ENCODE measurements at regions not wholly inside any gene's neighbourhood (a gene's known extent, or its start where the extent isn't known, plus 50 kb on each side); places are given as distances from the start of the nearest gene placed in this dataset.

DNA sequence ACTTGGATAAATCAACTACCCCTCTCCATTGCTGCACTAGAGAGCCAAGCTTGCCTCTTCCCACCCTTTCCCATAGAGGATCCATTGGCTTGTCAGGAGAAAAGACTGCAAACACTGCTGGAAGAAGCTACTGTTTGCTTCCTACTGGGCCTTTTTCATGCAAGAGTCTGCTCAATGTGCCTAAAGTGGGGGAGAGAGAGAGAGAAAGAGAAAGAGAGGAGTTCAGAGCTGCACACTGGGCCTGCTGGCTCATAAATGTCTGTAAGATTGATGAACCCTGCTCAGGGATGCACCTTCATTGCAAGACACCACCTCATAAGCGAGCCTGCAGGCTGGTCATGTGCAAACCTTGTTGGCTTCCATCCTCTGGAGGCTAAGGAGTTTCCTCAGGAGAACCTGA is 269.4 kb downstream of the ZNF608 start:
- ATAC-seq (no peak), DNase-seq (no peak)
- H3K4me3 ChIP-seq (ENCODE audit: low read length), result no peak overlapping the region
- H3K27me3 ChIP-seq (ENCODE audit: control insufficient read depth, insufficient read depth), result no peaks in the 10 kb centered on the region
- no peak overlapping the region for H3K27ac ChIP-seq (ENCODE audit: low read length)
- intact Hi-C loops (cut with DNase I), result no loop called here
- WGBS, result 91% methylated on average over 1 of the region's 1 CpG
- H3K4me1 ChIP-seq (ENCODE audit: control insufficient read depth, insufficient read depth, low read length), result peaks cover 1% of the 10 kb centered on the region
- no peaks in the 10 kb centered on the region for H3K9me3 ChIP-seq (ENCODE audit: control insufficient read depth, low read length)

DNA sequence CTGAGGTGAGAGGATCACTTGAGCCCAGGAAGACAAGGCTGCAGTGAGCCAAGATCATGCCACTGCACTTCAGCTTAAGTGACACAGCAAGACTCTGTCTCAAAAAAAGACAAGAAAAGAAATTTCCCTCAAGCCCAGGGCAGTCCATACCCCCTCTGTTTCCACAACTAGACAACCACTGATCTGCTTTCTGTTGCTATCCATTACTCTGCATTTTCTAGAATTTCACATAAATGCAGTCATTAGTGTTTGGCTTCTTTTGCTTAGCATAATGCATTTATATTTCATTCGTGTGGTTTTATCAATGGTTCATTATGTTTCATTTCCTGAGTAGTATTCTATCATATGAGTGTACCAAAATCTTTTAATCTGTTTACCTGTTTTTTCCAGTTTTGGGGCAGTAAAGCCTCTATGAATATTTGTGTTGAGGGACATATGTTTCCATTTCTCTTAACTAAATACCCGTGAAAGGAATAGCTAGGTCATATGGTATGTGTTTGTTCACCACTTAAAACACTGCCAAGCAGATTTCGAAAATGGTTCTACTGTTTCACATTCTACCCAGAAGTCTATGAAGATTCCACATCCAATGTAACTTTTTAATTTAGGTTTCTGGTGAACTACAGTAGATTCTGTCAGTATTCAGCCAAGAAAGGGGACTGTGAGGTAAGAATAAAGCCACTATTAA is 271.8 kb downstream of the ZNF608 start:
- intact Hi-C loops (cut with DNase I), result no loop called here
- Histone ChIP-seq H3K4me3 (ENCODE audit: low read length) (no peak overlapping the region), H3K27ac (ENCODE audit: low read length) (no peak overlapping the region), H3K27me3 (ENCODE audit: control insufficient read depth, insufficient read depth) (no peaks in the 10 kb centered on the region), H3K4me1 (ENCODE audit: control insufficient read depth, insufficient read depth, low read length) (peaks cover 1% of the 10 kb centered on the region), H3K9me3 (ENCODE audit: control insufficient read depth, low read length) (no peaks in the 10 kb centered on the region)
- DNase-seq (no peak), ATAC-seq (no peak)
- WGBS, result 69% methylated on average over 3 of the region's 3 CpGs

DNA sequence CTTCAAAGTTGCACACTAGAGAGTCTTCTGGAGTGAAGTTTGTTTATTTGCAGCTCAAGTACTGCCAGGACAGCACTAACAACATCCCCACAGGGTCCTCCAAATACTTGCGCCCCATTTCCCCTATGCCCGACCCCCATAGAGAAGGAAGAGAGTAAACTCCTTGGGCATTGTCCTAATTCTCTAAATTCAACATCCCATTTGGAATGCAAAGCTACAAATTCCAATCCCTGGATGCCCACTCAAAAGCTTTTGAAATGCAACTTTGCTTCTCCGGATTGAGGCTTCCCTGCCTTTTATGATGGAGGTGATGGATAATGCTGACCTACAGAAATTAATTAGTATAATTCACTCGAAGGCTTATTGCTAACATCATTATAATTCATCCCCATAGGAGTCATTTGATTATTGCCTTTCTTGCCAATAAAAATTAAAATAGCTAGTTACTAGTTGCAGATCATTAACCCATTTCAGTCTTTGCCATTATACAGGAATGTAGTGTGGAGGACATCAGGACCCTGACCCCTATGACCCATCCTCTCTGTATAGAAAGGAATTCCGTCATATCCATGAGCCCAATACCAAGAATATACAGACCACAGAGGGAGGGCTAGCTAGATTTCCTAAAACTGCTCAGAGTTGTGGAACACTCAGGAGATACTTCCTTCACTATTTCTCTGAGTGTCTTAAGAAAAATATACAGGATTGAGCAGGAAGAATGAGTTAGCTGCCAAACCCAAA is 277.6 kb downstream of the ZNF608 start:
- Histone ChIP-seq H3K4me1 (ENCODE audit: control insufficient read depth, insufficient read depth, low read length) (no peaks in the 10 kb centered on the region), H3K4me3 (ENCODE audit: low read length) (no peak overlapping the region), H3K9me3 (ENCODE audit: control insufficient read depth, low read length) (no peaks in the 10 kb centered on the region), H3K27ac (ENCODE audit: low read length) (no peak overlapping the region), H3K27me3 (ENCODE audit: control insufficient read depth, insufficient read depth) (no peaks in the 10 kb centered on the region)
- WGBS, result 89% methylated on average over 5 of the region's 5 CpGs
- intact Hi-C loops (cut with DNase I), result no loop called here
- ATAC-seq (no peak), DNase-seq (no peak)

DNA sequence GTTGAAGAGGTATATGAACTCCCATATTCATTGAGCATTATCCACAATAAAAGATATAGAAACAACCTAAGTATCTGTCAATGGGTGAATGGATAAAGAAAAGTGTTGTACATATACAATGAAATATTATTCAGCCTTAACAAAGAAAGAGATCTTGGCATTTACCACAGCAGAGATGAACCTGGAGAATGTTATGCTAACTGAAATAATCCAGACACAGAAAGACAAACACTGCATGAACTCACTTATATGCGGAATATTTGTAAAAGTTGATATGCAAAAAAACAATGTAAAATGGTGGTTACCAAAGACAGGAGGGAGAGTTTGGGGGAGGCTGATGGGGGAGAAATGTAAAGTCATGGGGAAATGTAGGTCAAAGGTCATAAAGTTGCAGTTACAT is 278.7 kb downstream of the ZNF608 start:
- DNase-seq, result no peak
- H3K4me1 ChIP-seq (ENCODE audit: control insufficient read depth, insufficient read depth, low read length), result peaks cover 1% of the 10 kb centered on the region
- intact Hi-C loops (cut with DNase I), result no loop called here
- no peaks in the 10 kb centered on the region for H3K27me3 ChIP-seq (ENCODE audit: control insufficient read depth, insufficient read depth)
- H3K9me3 ChIP-seq (ENCODE audit: control insufficient read depth, low read length), result no peaks in the 10 kb centered on the region
- 96% methylated on average over 1 of the region's 1 CpG for WGBS
- no peak overlapping the region for H3K27ac ChIP-seq (ENCODE audit: low read length)
- no peak for ATAC-seq
- H3K4me3 ChIP-seq (ENCODE audit: low read length), result no peak overlapping the region

DNA sequence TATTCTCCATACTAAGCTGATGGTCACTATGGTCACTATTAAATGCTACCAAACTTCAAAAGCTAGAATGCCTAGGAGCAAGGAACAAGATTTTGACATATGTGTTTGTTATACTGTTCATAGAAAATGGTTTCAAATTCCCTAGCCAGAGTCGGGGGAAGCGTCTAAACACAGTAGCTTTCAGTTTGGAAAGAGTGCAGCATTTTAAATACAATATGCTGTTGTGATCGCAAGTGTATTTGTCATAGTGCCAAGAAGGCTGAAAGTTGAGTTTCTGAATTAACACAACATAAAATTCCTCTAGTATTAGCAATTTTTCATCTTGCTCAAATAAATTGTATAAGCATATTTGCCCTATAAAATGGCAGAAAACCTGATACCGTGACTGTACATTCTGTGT is 280.4 kb downstream of the ZNF608 start:
- WGBS, result 68% methylated on average over 4 of the region's 4 CpGs
- intact Hi-C loops (cut with DNase I), result no loop called here

DNA sequence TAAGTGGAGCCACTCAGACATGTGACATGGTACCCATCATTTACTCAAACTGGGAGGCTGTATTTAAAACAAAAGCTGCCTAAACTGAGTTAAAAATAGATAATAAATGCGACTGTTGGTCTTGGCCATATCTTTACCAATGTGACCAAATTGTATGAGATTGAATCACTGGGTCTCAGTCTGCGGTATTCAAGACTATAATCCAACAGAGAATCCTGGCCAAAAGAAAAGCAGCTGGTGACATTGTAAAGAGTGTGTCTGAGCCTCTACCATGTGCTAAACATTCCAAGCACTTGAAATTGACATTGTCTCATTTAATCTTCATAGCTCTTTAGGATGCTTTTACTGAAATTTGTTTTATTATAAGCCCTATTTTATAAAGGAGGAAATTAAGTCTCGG is 282.6 kb downstream of the ZNF608 start:
- intact Hi-C loops (cut with DNase I), result no loop called here
- H3K27me3 ChIP-seq (ENCODE audit: control insufficient read depth, insufficient read depth), result no peaks in the 10 kb centered on the region
- no peak overlapping the region for H3K4me3 ChIP-seq (ENCODE audit: low read length)
- ATAC-seq, result no peak
- no peak overlapping the region for H3K27ac ChIP-seq (ENCODE audit: low read length)
- DNase-seq, result no peak
- 55% methylated on average over 3 of the region's 3 CpGs for WGBS
- peaks cover 5% of the 10 kb centered on the region for H3K4me1 ChIP-seq (ENCODE audit: control insufficient read depth, insufficient read depth, low read length)
- no peaks in the 10 kb centered on the region for H3K9me3 ChIP-seq (ENCODE audit: control insufficient read depth, low read length)

More for the DNA sequence above, 280.4 kb downstream of the ZNF608 start:
- Histone ChIP-seq H3K4me1 (ENCODE audit: control insufficient read depth, insufficient read depth, low read length) (peaks cover 5% of the 10 kb centered on the region), H3K9me3 (ENCODE audit: control insufficient read depth, low read length) (no peaks in the 10 kb centered on the region), H3K4me3 (ENCODE audit: low read length) (no peak overlapping the region), H3K27ac (ENCODE audit: low read length) (no peak overlapping the region), H3K27me3 (ENCODE audit: control insufficient read depth, insufficient read depth) (no peaks in the 10 kb centered on the region)
- no peak for DNase-seq
- no peak for ATAC-seq

DNA sequence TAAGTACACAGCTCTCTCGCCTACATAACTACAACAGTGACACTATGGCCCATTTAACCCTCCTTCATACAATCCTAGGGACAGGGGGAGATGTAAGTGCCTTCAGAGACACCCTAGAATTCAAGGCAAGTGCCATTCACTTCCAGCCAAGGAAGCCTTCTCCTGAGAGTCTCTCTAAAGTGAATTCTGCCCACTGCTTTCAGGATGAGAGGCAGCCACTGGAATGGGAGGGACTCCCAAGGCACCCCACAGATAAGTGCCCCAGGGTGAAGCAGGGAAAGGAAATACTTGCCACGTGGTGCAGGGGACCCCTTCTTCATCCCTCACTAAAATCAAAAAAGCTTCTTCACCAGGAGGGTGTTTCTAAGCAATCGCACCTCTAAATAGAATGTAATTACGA is 283.7 kb downstream of the ZNF608 start:
- ATAC-seq (no peak), DNase-seq (no peak)
- Histone ChIP-seq H3K4me1 (ENCODE audit: control insufficient read depth, insufficient read depth, low read length) (peaks cover 5% of the 10 kb centered on the region), H3K4me3 (ENCODE audit: low read length) (no peak overlapping the region), H3K27ac (ENCODE audit: low read length) (no peak overlapping the region), H3K27me3 (ENCODE audit: control insufficient read depth, insufficient read depth) (no peaks in the 10 kb centered on the region), H3K9me3 (ENCODE audit: control insufficient read depth, low read length) (no peaks in the 10 kb centered on the region)
- WGBS, result 87% methylated on average over 4 of the region's 4 CpGs
- intact Hi-C loops (cut with DNase I), result no loop called here

DNA sequence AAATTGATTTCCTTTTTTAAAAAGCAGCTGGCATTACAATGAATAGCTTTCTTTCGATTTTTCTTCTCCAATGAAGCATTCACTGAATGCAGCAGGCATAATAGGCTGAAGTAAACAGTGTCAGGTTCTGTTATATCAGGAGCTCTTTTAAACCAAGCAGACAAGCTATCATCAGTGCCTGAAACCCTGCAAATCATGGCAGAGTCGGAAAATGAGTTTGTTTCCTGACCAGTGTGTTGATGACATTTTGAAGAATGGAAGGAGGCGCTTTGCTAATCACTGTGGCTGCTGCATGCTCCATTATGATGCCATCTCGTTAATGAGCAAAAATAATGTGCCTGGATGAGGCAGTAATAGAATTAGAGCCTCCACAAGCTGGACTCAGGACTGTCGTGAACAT is 284.5 kb downstream of the ZNF608 start:
- Histone ChIP-seq H3K27me3 (ENCODE audit: control insufficient read depth, insufficient read depth) (no peaks in the 10 kb centered on the region), H3K9me3 (ENCODE audit: control insufficient read depth, low read length) (no peaks in the 10 kb centered on the region), H3K4me1 (ENCODE audit: control insufficient read depth, insufficient read depth, low read length) (peaks cover 5% of the 10 kb centered on the region), H3K27ac (ENCODE audit: low read length) (peak overlapping the region; percentile 35), H3K4me3 (ENCODE audit: low read length) (no peak overlapping the region)
- DNase-seq (no peak), ATAC-seq (peak in 1 of 2 donors; percentile 22)
- intact Hi-C loops (cut with DNase I), result no loop called here
- 49% methylated on average over 5 of the region's 5 CpGs for WGBS

DNA sequence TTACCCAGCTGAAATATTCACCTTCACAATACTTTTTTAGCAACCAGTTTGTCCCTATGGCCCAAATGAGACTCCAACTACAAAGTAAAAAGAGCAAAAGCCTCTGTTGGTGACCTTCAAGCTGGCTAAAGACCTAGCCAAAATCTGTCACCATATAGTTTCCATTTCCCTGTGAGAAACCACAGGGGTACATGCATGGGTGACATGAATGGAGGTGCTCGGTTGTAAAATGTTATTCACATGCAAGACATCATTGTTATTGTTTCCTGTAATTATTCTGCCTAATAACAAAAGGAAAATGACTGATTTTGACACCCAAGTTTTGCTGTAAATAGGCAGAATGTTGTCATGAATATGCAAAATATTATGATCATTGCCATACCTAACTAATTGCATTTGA is 285.3 kb downstream of the ZNF608 start:
- ATAC-seq (no peak), DNase-seq (no peak)
- Histone ChIP-seq H3K9me3 (ENCODE audit: control insufficient read depth, low read length) (no peaks in the 10 kb centered on the region), H3K4me1 (ENCODE audit: control insufficient read depth, insufficient read depth, low read length) (peaks cover 5% of the 10 kb centered on the region), H3K27me3 (ENCODE audit: control insufficient read depth, insufficient read depth) (no peaks in the 10 kb centered on the region), H3K4me3 (ENCODE audit: low read length) (no peak overlapping the region), H3K27ac (ENCODE audit: low read length) (no peak overlapping the region)
- intact Hi-C loops (cut with DNase I), result no loop called here
- WGBS, result 82% methylated on average over 1 of the region's 1 CpG

DNA sequence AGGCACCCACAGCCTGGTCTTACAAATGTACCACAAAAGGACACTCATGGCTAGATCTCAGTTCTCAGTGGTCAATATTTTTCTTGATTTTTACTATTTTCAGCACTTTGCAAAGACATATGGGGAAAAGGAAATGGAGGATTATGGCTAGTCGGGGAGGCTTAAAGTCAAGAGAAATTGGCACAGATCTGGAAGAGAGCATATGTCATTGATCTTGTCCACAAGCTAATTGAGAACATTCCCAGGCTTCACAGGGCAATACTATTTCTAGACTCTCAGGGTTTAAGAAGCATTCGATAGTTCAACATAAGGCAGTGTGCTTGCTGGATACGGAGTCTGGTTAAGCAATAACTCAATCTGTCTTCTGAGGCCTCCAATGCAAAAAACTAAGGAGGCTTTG is 285.8 kb downstream of the ZNF608 start:
- intact Hi-C loops (cut with DNase I), result no loop called here
- ATAC-seq (no peak), DNase-seq (no peak)
- WGBS, result 91% methylated on average over 3 of the region's 3 CpGs
- Histone ChIP-seq H3K4me1 (ENCODE audit: control insufficient read depth, insufficient read depth, low read length) (peaks cover 5% of the 10 kb centered on the region), H3K9me3 (ENCODE audit: control insufficient read depth, low read length) (no peaks in the 10 kb centered on the region), H3K27me3 (ENCODE audit: control insufficient read depth, insufficient read depth) (no peaks in the 10 kb centered on the region), H3K27ac (ENCODE audit: low read length) (no peak overlapping the region), H3K4me3 (ENCODE audit: low read length) (no peak overlapping the region)

DNA sequence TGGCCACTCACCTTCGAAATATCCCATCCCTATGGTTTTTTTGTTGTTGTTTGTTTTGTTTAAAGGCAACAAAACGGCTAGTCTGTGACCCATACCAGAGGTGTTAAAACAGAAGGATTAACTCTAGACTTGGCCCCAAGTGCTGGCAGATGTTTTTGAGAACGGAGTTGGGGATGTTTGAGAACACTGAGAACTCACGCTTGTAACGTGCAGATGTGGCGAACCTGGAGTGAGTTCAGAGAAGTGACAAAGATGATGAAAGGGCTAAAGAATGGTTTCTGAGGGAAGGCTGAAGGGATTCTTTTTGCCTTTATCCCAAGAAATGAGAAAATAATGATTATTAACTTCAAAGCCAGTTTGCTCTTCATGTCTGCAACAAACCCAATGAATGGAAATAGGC is 286.5 kb downstream of the ZNF608 start:
- H3K4me1 ChIP-seq (ENCODE audit: control insufficient read depth, insufficient read depth, low read length), result peaks cover 5% of the 10 kb centered on the region
- DNase-seq, result peak in 1 of 3 donors; percentile 38
- peak in 1 of 2 donors; percentile 40 for ATAC-seq
- no peak overlapping the region for H3K27ac ChIP-seq (ENCODE audit: low read length)
- no peaks in the 10 kb centered on the region for H3K9me3 ChIP-seq (ENCODE audit: control insufficient read depth, low read length)
- intact Hi-C loops (cut with DNase I), result no loop called here
- WGBS, result 66% methylated on average over 6 of the region's 6 CpGs
- H3K27me3 ChIP-seq (ENCODE audit: control insufficient read depth, insufficient read depth), result no peaks in the 10 kb centered on the region
- H3K4me3 ChIP-seq (ENCODE audit: low read length), result no peak overlapping the region

All from right cardiac atrium (tissue), 5 donors.